ENCODE measurements at regions not wholly inside any gene's neighbourhood (a gene's known extent, or its start where the extent isn't known, plus 50 kb on each side); places are given as distances from the start of the nearest gene placed in this dataset.

- no peak for DNase-seq (ENCODE audit: low spot score)
These were observed 243.7 kb downstream of the SLC16A7 start for GRCh38 chr12:59839514-59839913.

GRCh38 chr12:59843260-59843843, 247.5 kb downstream of the SLC16A7 start:
- DNase-seq (ENCODE audit: low spot score) = no peak

- DNase-seq (ENCODE audit: low spot score) = no peak
These were observed 248.9 kb downstream of the SLC16A7 start for GRCh38 chr12:59844750-59845149.

- no peak for DNase-seq (ENCODE audit: low spot score)
These were observed 249.5 kb downstream of the SLC16A7 start for GRCh38 chr12:59845293-59845692.

- no peak for DNase-seq (ENCODE audit: low spot score)
These were observed 251.3 kb downstream of the SLC16A7 start for GRCh38 chr12:59847127-59847526.

- no peak for DNase-seq (ENCODE audit: low spot score)
These were observed 254.4 kb downstream of the SLC16A7 start for GRCh38 chr12:59850268-59850667.

GRCh38 chr12:59858508-59859170, 262.8 kb downstream of the SLC16A7 start:
- DNase-seq (ENCODE audit: low spot score) = no peak

- no peak for DNase-seq (ENCODE audit: low spot score)
These were observed 263.3 kb downstream of the SLC16A7 start for GRCh38 chr12:59859171-59859510.

GRCh38 chr12:59861635-59862034, 265.8 kb downstream of the SLC16A7 start:
- no peak for DNase-seq (ENCODE audit: low spot score)

- DNase-seq (ENCODE audit: low spot score) = no peak
These were observed 271.2 kb downstream of the SLC16A7 start for GRCh38 chr12:59867055-59867454.

- no peak for DNase-seq (ENCODE audit: low spot score)
These were observed 271.9 kb downstream of the SLC16A7 start for GRCh38 chr12:59867689-59868088.

GRCh38 chr12:59871779-59872178, 275.9 kb downstream of the SLC16A7 start:
- DNase-seq (ENCODE audit: low spot score) = no peak

GRCh38 chr12:59873136-59873535, 277.3 kb downstream of the SLC16A7 start:
- DNase-seq (ENCODE audit: low spot score) = no peak

GRCh38 chr12:59874781-59875180, 279.0 kb downstream of the SLC16A7 start:
- DNase-seq (ENCODE audit: low spot score) = no peak

GRCh38 chr12:59886131-59886733, 290.4 kb downstream of the SLC16A7 start:
- no peak for DNase-seq (ENCODE audit: low spot score)

- DNase-seq (ENCODE audit: low spot score) = no peak
These were observed 291.3 kb downstream of the SLC16A7 start for GRCh38 chr12:59887178-59887577.

- no peak for DNase-seq (ENCODE audit: low spot score)
These were observed 295.2 kb downstream of the SLC16A7 start for GRCh38 chr12:59890896-59891579.

GRCh38 chr12:59895166-59895775, 299.4 kb downstream of the SLC16A7 start:
- no peak for DNase-seq (ENCODE audit: low spot score)

- no peak for DNase-seq (ENCODE audit: low spot score)
These were observed 309.2 kb downstream of the SLC16A7 start for GRCh38 chr12:59904874-59905521.

GRCh38 chr12:59911516-59911915, 315.7 kb downstream of the SLC16A7 start:
- DNase-seq (ENCODE audit: low spot score) = no peak

GRCh38 chr12:59916988-59917387, 321.2 kb downstream of the SLC16A7 start:
- DNase-seq (ENCODE audit: low spot score) = no peak

GRCh38 chr12:59927032-59927431, 331.2 kb downstream of the SLC16A7 start:
- DNase-seq (ENCODE audit: low spot score) = no peak

Data from globus pallidus (tissue), 1 donor.